ENCODE measurements at regions not wholly inside any gene's neighbourhood (a gene's known extent, or its start where the extent isn't known, plus 50 kb on each side); places are given as distances from the start of the nearest gene placed in this dataset.
"Not testable (repeated sequence)": the region's sequence is repeated elsewhere in the genome, so short reads cannot be mapped to it uniquely, and the experiment has no call there.

- Histone ChIP-seq H3K27me3 (replicated peaks; ENCODE audit: insufficient read depth) (no peaks in the 10 kb centered on the region), H3K4me2 (ENCODE audit: unreplicated experiment) (no peak overlapping the region), H3K36me3 (ENCODE audit: low read depth) (no peaks in the 10 kb centered on the region), H3K27ac (no peak overlapping the region), H3K9ac (no peak overlapping the region), H3K79me2 (ENCODE audit: insufficient read depth) (no peaks in the 10 kb centered on the region), H3K9me3 (ENCODE audit: low read depth) (no peaks in the 10 kb centered on the region), H2AFZ (no peak overlapping the region), H3F3A (ENCODE audit: insufficient read depth) (no peaks in the 10 kb centered on the region), H3K4me1 (ENCODE audit: insufficient read depth) (no peaks in the 10 kb centered on the region), H3K9me2 (ENCODE audit: insufficient read depth) (no peaks in the 10 kb centered on the region), H4K20me1 (ENCODE audit: insufficient read depth) (no peaks in the 10 kb centered on the region), H3K4me3 (no peak overlapping the region)
- no peak for DNase-seq
- TF ChIP-seq EZH2 (IDR thresholded peaks at IDR 0.05; ENCODE audit: insufficient read depth, poor library complexity, severe bottlenecking) = no peak
- no peak for TF ChIP-seq EZH2phosphoT487 (IDR thresholded peaks at IDR 0.05; ENCODE audit: insufficient read depth, low read depth)
- in situ Hi-C loops (cut with MboI) = no loop called here
- 40 to 43% methylated on average over 5 of the region's 5 CpGs for WGBS, 2 experiments (ENCODE audit: low coverage in 1 of 2, low lambda C conversion rate in 2 of 2, missing lambda C conversion rate in 2 of 2)
Observed at GRCh38 chr16:60636117-60636516, 1400.1 kb downstream of the CDH8 start.

DNA sequence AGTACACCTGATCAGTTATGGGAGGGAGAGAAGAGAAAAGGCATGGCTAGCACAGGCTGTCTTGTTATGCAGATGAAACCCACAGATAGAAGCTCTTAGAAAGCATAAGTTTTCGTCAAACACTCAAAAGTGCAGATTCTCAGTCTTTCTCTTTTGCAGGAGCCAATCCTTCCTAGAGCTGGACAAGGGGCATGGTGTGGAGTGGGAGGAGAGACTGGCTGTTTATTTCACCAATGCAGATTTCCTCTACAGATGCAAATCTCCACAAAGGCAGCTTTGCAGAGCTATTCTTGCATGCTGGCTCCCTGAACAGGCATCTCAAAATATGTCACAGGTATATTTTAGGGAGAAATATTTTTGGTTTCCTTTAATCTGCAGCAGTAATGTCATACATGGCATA is 1400.7 kb downstream of the CDH8 start:
- no peaks in the 10 kb centered on the region for H3K79me2 ChIP-seq (ENCODE audit: insufficient read depth)
- DNase-seq = no peak
- H2AFZ ChIP-seq = no peak overlapping the region
- H3K4me3 ChIP-seq = no peak overlapping the region
- H3K4me2 ChIP-seq (ENCODE audit: unreplicated experiment) = no peak overlapping the region
- no peaks in the 10 kb centered on the region for H3K36me3 ChIP-seq (ENCODE audit: low read depth)
- H3K9me3 ChIP-seq (ENCODE audit: low read depth) = no peaks in the 10 kb centered on the region
- H3K9ac ChIP-seq = no peak overlapping the region
- no peaks in the 10 kb centered on the region for H4K20me1 ChIP-seq (ENCODE audit: insufficient read depth)
- TF ChIP-seq EZH2phosphoT487 (IDR thresholded peaks at IDR 0.05; ENCODE audit: insufficient read depth, low read depth) (no peak), EZH2 (IDR thresholded peaks at IDR 0.05; ENCODE audit: insufficient read depth, poor library complexity, severe bottlenecking) (no peak)
- no peaks in the 10 kb centered on the region for H3K9me2 ChIP-seq (ENCODE audit: insufficient read depth)
- H3F3A ChIP-seq (ENCODE audit: insufficient read depth) = no peaks in the 10 kb centered on the region
- 0% methylated on average over 1 of the region's 1 CpG for WGBS, 2 experiments (ENCODE audit: low coverage in 1 of 2, low lambda C conversion rate in 2 of 2, missing lambda C conversion rate in 2 of 2)
- no peak overlapping the region for H3K27ac ChIP-seq
- H3K27me3 ChIP-seq (replicated peaks; ENCODE audit: insufficient read depth) = no peaks in the 10 kb centered on the region
- in situ Hi-C loops (cut with MboI) = no loop called here
- H3K4me1 ChIP-seq (ENCODE audit: insufficient read depth) = no peaks in the 10 kb centered on the region

DNA sequence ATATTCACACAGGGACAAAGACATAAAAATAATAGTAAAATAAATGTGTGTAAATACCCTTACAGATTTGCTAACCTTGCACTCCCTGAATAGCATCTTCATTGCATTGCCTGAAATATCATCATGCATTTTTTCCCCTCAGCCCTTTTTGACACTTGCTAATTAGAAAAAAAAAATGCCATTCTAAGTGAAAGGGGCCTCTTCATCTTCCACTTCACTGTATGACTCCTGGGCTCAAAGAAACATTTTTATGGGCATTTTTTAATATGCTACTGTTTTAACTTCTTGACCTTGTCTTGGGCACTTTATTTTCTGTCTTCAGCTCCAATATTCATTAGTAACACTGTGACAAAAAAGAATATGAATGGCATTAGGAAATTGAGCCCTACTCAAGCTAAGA is 1424.4 kb downstream of the CDH8 start:
- H3K27ac ChIP-seq = no peak overlapping the region
- no peaks in the 10 kb centered on the region for H4K20me1 ChIP-seq (ENCODE audit: insufficient read depth)
- H3K9ac ChIP-seq = no peak overlapping the region
- no peak overlapping the region for H3K4me3 ChIP-seq
- H3K27me3 ChIP-seq (replicated peaks; ENCODE audit: insufficient read depth) = no peaks in the 10 kb centered on the region
- no peaks in the 10 kb centered on the region for H3K79me2 ChIP-seq (ENCODE audit: insufficient read depth)
- in situ Hi-C loops (cut with MboI) = no loop called here
- no peaks in the 10 kb centered on the region for H3K4me1 ChIP-seq (ENCODE audit: insufficient read depth)
- peaks cover 3% of the 10 kb centered on the region for H3K9me3 ChIP-seq (ENCODE audit: low read depth)
- no peak for DNase-seq
- H2AFZ ChIP-seq = no peak overlapping the region
- no peak overlapping the region for H3K4me2 ChIP-seq (ENCODE audit: unreplicated experiment)
- TF ChIP-seq EZH2 (IDR thresholded peaks at IDR 0.05; ENCODE audit: insufficient read depth, poor library complexity, severe bottlenecking) (no peak), EZH2phosphoT487 (IDR thresholded peaks at IDR 0.05; ENCODE audit: insufficient read depth, low read depth) (no peak)
- H3F3A ChIP-seq (ENCODE audit: insufficient read depth) = no peaks in the 10 kb centered on the region
- no peaks in the 10 kb centered on the region for H3K36me3 ChIP-seq (ENCODE audit: low read depth)
- no peaks in the 10 kb centered on the region for H3K9me2 ChIP-seq (ENCODE audit: insufficient read depth)

GRCh38 chr16:60608971-60609370 is 1427.3 kb downstream of the CDH8 start:
- Histone ChIP-seq H3K36me3 (ENCODE audit: low read depth) (no peaks in the 10 kb centered on the region), H3K27me3 (replicated peaks; ENCODE audit: insufficient read depth) (no peaks in the 10 kb centered on the region), H3F3A (ENCODE audit: insufficient read depth) (no peaks in the 10 kb centered on the region), H3K9ac (no peak overlapping the region), H3K9me2 (ENCODE audit: insufficient read depth) (no peaks in the 10 kb centered on the region), H2AFZ (no peak overlapping the region), H3K4me2 (ENCODE audit: unreplicated experiment) (no peak overlapping the region), H3K27ac (no peak overlapping the region), H3K79me2 (ENCODE audit: insufficient read depth) (no peaks in the 10 kb centered on the region), H3K4me1 (ENCODE audit: insufficient read depth) (no peaks in the 10 kb centered on the region), H4K20me1 (ENCODE audit: insufficient read depth) (no peaks in the 10 kb centered on the region), H3K4me3 (no peak overlapping the region), H3K9me3 (ENCODE audit: low read depth) (peaks cover 3% of the 10 kb centered on the region)
- TF ChIP-seq EZH2phosphoT487 (IDR thresholded peaks at IDR 0.05; ENCODE audit: insufficient read depth, low read depth) = no peak
- TF ChIP-seq EZH2 (IDR thresholded peaks at IDR 0.05; ENCODE audit: insufficient read depth, poor library complexity, severe bottlenecking) = no peak
- in situ Hi-C loops (cut with MboI) = no loop called here
- 24 to 28% methylated on average over 2 of the region's 2 CpGs for WGBS, 2 experiments (ENCODE audit: low coverage in 1 of 2, low lambda C conversion rate in 2 of 2, missing lambda C conversion rate in 2 of 2)
- DNase-seq = no peak

- H3K4me2 ChIP-seq (ENCODE audit: unreplicated experiment); H3K9me2 ChIP-seq (ENCODE audit: insufficient read depth); H3K4me1 ChIP-seq (ENCODE audit: insufficient read depth); H3K27me3 ChIP-seq (replicated peaks; ENCODE audit: insufficient read depth); H3K27ac ChIP-seq; H3F3A ChIP-seq (ENCODE audit: insufficient read depth); in situ Hi-C loops (cut with MboI); DNase-seq; H3K9ac ChIP-seq; H3K4me3 ChIP-seq; H3K36me3 ChIP-seq (ENCODE audit: low read depth); H3K79me2 ChIP-seq (ENCODE audit: insufficient read depth); H4K20me1 ChIP-seq (ENCODE audit: insufficient read depth); H3K9me3 ChIP-seq (ENCODE audit: low read depth); H2AFZ ChIP-seq: not testable (repeated sequence)
- 30 to 50% methylated on average over 3 of the region's 3 CpGs for WGBS, 2 experiments (ENCODE audit: low coverage in 1 of 2, low lambda C conversion rate in 2 of 2, missing lambda C conversion rate in 2 of 2)
Observed at GRCh38 chr16:60605652-60606051, 1430.6 kb downstream of the CDH8 start.
